ENCODE measurements at regions not wholly inside any gene's neighbourhood (a gene's known extent, or its start where the extent isn't known, plus 50 kb on each side); places are given as distances from the start of the nearest gene placed in this dataset.

- no peak for TF ChIP-seq CTCF (IDR thresholded peaks at IDR 0.05; ENCODE audit: low read depth, low read length)
Observed at GRCh38 chr4:20463176-20463430, 211.4 kb downstream of the SLIT2 start.

GRCh38 chr4:20464381-20464780 lies 212.7 kb downstream of the SLIT2 start:
- Histone ChIP-seq H3K4me3 (ENCODE audit: low read depth, low read length) (no peak overlapping the region), H3K4me1 (peaks cover 17% of the 10 kb centered on the region), H3K36me3 (no peaks in the 10 kb centered on the region), H3K9me3 (no peaks in the 10 kb centered on the region), H3K27me3 (no peaks in the 10 kb centered on the region)
- no peak for TF ChIP-seq CTCF (IDR thresholded peaks at IDR 0.05; ENCODE audit: low read depth, low read length)
- DNase-seq, result no peak

More at GRCh38 chr4:20463176-20463430, 211.4 kb downstream of the SLIT2 start:
- peaks cover 17% of the 10 kb centered on the region for H3K4me1 ChIP-seq
- no peaks in the 10 kb centered on the region for H3K9me3 ChIP-seq
- DNase-seq, result no peak
- H3K27me3 ChIP-seq, result no peaks in the 10 kb centered on the region
- H3K36me3 ChIP-seq, result no peaks in the 10 kb centered on the region
- no peak overlapping the region for H3K4me3 ChIP-seq (ENCODE audit: low read depth, low read length)

- H3K36me3 ChIP-seq, result no peaks in the 10 kb centered on the region
- TF ChIP-seq CTCF (IDR thresholded peaks at IDR 0.05; ENCODE audit: low read depth, low read length), result no peak
Observed at GRCh38 chr4:20474119-20474518, 222.4 kb downstream of the SLIT2 start.

GRCh38 chr4:20478412-20478811 lies 221.8 kb upstream of the PACRGL start:
- no peaks in the 10 kb centered on the region for H3K36me3 ChIP-seq
- no peaks in the 10 kb centered on the region for H3K9me3 ChIP-seq
- no peak for TF ChIP-seq CTCF (IDR thresholded peaks at IDR 0.05; ENCODE audit: low read depth, low read length)
- no peak overlapping the region for H3K4me3 ChIP-seq (ENCODE audit: low read depth, low read length)
- DNase-seq, result no peak
- no peaks in the 10 kb centered on the region for H3K27me3 ChIP-seq
- peaks cover 14% of the 10 kb centered on the region for H3K4me1 ChIP-seq

More at GRCh38 chr4:20474119-20474518, 222.4 kb downstream of the SLIT2 start:
- H3K27me3 ChIP-seq, result no peaks in the 10 kb centered on the region
- H3K4me3 ChIP-seq (ENCODE audit: low read depth, low read length), result no peak overlapping the region
- no peak for DNase-seq
- H3K9me3 ChIP-seq, result no peaks in the 10 kb centered on the region
- H3K4me1 ChIP-seq, result peaks cover 4% of the 10 kb centered on the region

- no peaks in the 10 kb centered on the region for H3K27me3 ChIP-seq
- TF ChIP-seq CTCF (IDR thresholded peaks at IDR 0.05; ENCODE audit: low read depth, low read length), result no peak
- peak overlapping the region; percentile 42 for H3K4me3 ChIP-seq (ENCODE audit: low read depth, low read length)
- no peaks in the 10 kb centered on the region for H3K9me3 ChIP-seq
- H3K4me1 ChIP-seq, result peaks cover 16% of the 10 kb centered on the region
- peak; percentile 32 for DNase-seq
- H3K36me3 ChIP-seq, result no peaks in the 10 kb centered on the region
Observed at GRCh38 chr4:20480165-20480947, 219.9 kb upstream of the PACRGL start.

- Histone ChIP-seq H3K27me3 (no peaks in the 10 kb centered on the region), H3K4me1 (peaks cover 16% of the 10 kb centered on the region), H3K4me3 (ENCODE audit: low read depth, low read length) (no peak overlapping the region), H3K9me3 (no peaks in the 10 kb centered on the region), H3K36me3 (no peaks in the 10 kb centered on the region)
- DNase-seq, result no peak
- no peak for TF ChIP-seq CTCF (IDR thresholded peaks at IDR 0.05; ENCODE audit: low read depth, low read length)
Observed at GRCh38 chr4:20483416-20483815, 216.8 kb upstream of the PACRGL start.
